GM12874 (cell line): ENCODE measurements at regions not wholly inside any gene's neighbourhood (a gene's known extent, or its start where the extent isn't known, plus 50 kb on each side); places are given as distances from the start of the nearest gene placed in this dataset.

Source experiments
- CTCF ChIP-seq: IDR thresholded peaks from 2 replicates; pipeline ENCODE4 v1.5.1; 2011; ENCODE audit warnings: low read depth, mild to moderate bottlenecking, control low read depth, low read length, moderate library complexity; ENCODE audit not compliant: insufficient read depth

- no peak for TF ChIP-seq CTCF
Measured at GRCh38 chr9:26516773-26517343, 375.7 kb downstream of the CAAP1 start.

GRCh38 chr9:26513730-26514129 lies 378.9 kb downstream of the CAAP1 start:
- TF ChIP-seq CTCF: no peak

- no peak for TF ChIP-seq CTCF
Measured at GRCh38 chr9:26510137-26510536, 382.5 kb downstream of the CAAP1 start.

- no peak for TF ChIP-seq CTCF
Measured at GRCh38 chr9:26508897-26509296, 383.7 kb downstream of the CAAP1 start.

GRCh38 chr9:26504057-26504456 lies 388.5 kb downstream of the CAAP1 start:
- TF ChIP-seq CTCF: no peak

GRCh38 chr9:26502311-26502710 lies 390.3 kb downstream of the CAAP1 start:
- no peak for TF ChIP-seq CTCF

- TF ChIP-seq CTCF: no peak
Measured at GRCh38 chr9:26500471-26500870, 392.1 kb downstream of the CAAP1 start.
